PC-9 (cell line): ENCODE measurements at regions not wholly inside any gene's neighbourhood (a gene's known extent, or its start where the extent isn't known, plus 50 kb on each side); places are given as distances from the start of the nearest gene placed in this dataset.

Experiments used
- CTCF ChIP-seq: fragments of 200-600 bp; sonication (generic); conservative IDR thresholded peaks from 2 replicates; pipeline ENCODE4 v1.6.1; 2017; ENCODE audit warnings: mixed run types, antibody characterized with exemption, mild to moderate bottlenecking, moderate library complexity
- EZH2 ChIP-seq: fragments of 200-600 bp; sonication (generic); IDR thresholded peaks from 2 replicates; pipeline ENCODE4 v1.8.0; 2017; ENCODE audit warnings: antibody characterized with exemption, low read depth

DNA sequence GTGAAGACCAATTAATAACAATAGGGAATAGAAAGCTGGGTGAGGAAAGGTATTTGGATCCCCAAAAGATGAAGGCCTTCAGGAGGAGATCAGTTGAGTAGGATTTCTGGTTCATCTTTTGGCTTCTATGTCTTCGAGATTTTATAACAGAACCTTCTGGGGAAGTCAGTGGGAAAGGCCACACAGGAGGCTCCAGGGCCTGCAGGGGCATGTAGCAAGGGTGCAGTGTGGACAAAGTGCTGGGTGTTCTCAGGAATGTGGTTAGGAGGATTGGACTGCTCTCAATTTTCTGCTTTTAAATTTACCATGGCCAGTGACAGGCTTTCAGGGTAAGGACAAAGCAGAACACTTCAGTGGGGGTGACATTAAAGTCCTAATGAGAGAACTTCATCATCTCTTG, 378.0 kb downstream of the CCSER2 start:
- TF ChIP-seq CTCF (no peak), EZH2 (no peak)
